PC-9 (cell line): ENCODE measurements at regions not wholly inside any gene's neighbourhood (a gene's known extent, or its start where the extent isn't known, plus 50 kb on each side); places are given as distances from the start of the nearest gene placed in this dataset.

Experiments used
- BruUV-seq: library from RNA; stranded (reverse); fragments of 400-500 nt; replicated peaks from 2 replicates; lab custom pipeline; 2021; lab: Mats Ljungman, UMichigan
- CTCF ChIA-PET: fragments of 300-600 bp; sonication (Branson Sonifier 250); formaldehyde crosslinking; loops from one replicate; lab custom pipeline; 2022; ENCODE audit warnings: antibody characterized with exemption; lab: Charles Lee
- POLR2A ChIA-PET: fragments of 300-600 bp; sonication (Branson Sonifier 250); formaldehyde crosslinking; loops from one replicate; lab custom pipeline; 2022; ENCODE audit warnings: antibody characterized with exemption; ENCODE audit not compliant: unreplicated experiment; lab: Charles Lee
- DNase-seq, 2 experiments: peaks; one replicate each; pipeline versions ENCODE4 v3.0.0 to v3.0.0-alpha.2; 2015 to 2022; ENCODE audit warnings: mixed read lengths in 1 of 2
- H2AFZ ChIP-seq: fragments of 200-600 bp; sonication (generic); 2 replicates; pipeline ENCODE4 v1.8.1; 2017; ENCODE audit warnings: antibody characterized with exemption
- H3F3A ChIP-seq: fragments of 200-600 bp; sonication (generic); 2 replicates; pipeline ENCODE4 v1.8.1; 2017; ENCODE audit warnings: antibody characterized with exemption, mild to moderate bottlenecking, low read depth; ENCODE audit not compliant: insufficient read depth
- H3K27ac ChIP-seq: fragments of 200-600 bp; sonication (generic); 2 replicates; pipeline ENCODE4 v1.6.1; 2016; ENCODE audit warnings: mixed run types
- H3K27me3 ChIP-seq: fragments of 200-600 bp; sonication (generic); 2 replicates; pipeline ENCODE4 v1.6.1; 2016; ENCODE audit warnings: low read depth, mixed run types; ENCODE audit not compliant: insufficient read depth
- H3K36me3 ChIP-seq: fragments of 200-600 bp; sonication (generic); 2 replicates; pipeline ENCODE4 v1.6.1; 2016; ENCODE audit warnings: low read depth, mixed run types
- H3K4me1 ChIP-seq: fragments of 200-600 bp; sonication (generic); replicated peaks from 2 replicates; pipeline ENCODE4 v1.6.1; 2016; ENCODE audit warnings: mixed run types; ENCODE audit not compliant: insufficient read depth
- H3K4me2 ChIP-seq: fragments of 200-600 bp; sonication (generic); 2 replicates; pipeline ENCODE4 v1.6.1; 2017; ENCODE audit warnings: mixed run types
- H3K4me3 ChIP-seq: fragments of 200-600 bp; sonication (generic); 2 replicates; pipeline ENCODE4 v1.6.1; 2016; ENCODE audit warnings: mixed run types
- H3K79me2 ChIP-seq: fragments of 200-600 bp; sonication (generic); 2 replicates; pipeline ENCODE4 v1.6.1; 2017; ENCODE audit warnings: low read depth, mixed run types
- H3K9me2 ChIP-seq: fragments of 200-600 bp; sonication (generic); 2 replicates; pipeline ENCODE4 v1.8.1; 2017; ENCODE audit warnings: mild to moderate bottlenecking; ENCODE audit not compliant: insufficient read depth
- H3K9me3 ChIP-seq: fragments of 200-600 bp; sonication (generic); 2 replicates; pipeline ENCODE4 v1.8.1; 2016; ENCODE audit warnings: low read depth; ENCODE audit not compliant: insufficient read depth
- H4K20me1 ChIP-seq: fragments of 200-600 bp; sonication (generic); 2 replicates; pipeline ENCODE4 v1.8.1; 2017; ENCODE audit not compliant: insufficient read depth
- EZH2 ChIP-seq: fragments of 200-600 bp; sonication (generic); IDR thresholded peaks from 2 replicates; pipeline ENCODE4 v1.8.0; 2017; ENCODE audit warnings: antibody characterized with exemption, low read depth
- intact Hi-C: fragments of 100-400 bp; cut with micrococcal nuclease; formaldehyde crosslinking; loops from one replicate; pipeline ENCODE4 v1.10.0; 2022; ENCODE audit not compliant: unreplicated experiment
- TF ChIP-seq, protein P1 (sequence below): fragments of 200-600 bp; sonication (generic); conservative IDR thresholded peaks from 2 replicates; pipeline ENCODE4 v1.6.1; 2017; ENCODE audit warnings: mixed run types, antibody characterized with exemption, mild to moderate bottlenecking, moderate library complexity

DNA sequence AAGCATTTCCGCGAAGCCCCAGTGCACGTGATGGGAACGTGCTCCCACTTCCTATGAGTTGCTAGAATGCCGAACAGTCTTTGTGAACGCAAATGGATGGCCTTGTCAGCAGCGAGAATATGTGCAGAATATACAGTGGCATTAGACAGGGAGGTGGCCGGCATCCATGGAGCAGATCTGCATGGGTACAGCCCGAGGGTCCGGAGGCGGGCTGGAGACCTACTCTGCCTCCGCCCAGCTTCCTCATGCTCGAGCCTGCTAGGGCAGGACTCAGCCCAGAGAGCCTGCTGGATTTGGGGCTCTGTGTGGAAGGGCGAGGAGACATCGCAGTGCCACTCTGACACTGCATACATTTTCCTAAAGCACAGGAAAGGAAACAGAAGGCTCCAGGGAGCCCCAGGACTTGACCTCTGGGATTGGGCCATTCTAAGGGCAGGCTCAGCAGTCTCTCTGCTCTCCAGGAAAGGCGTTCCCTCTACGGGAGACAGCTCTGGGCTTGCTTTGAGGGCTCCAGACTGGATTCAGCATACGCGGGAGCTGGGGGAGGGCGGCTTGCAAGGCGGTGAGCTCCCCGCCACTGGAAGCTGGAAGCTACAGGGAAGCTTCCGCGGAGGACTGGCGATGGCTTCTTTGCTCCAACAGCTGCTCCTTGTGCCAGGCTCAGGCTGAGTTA lies 55.9 kb upstream of the UQCRFS1 start:
- Histone ChIP-seq H3F3A (no peaks in the 10 kb centered on the region), H3K27me3 (peaks cover 70% of the 10 kb centered on the region), H3K27ac (no peak overlapping the region), H3K4me1 (no peaks in the 10 kb centered on the region), H3K4me2 (no peak overlapping the region), H3K9me2 (no peaks in the 10 kb centered on the region), H2AFZ (no peak overlapping the region), H3K9me3 (no peaks in the 10 kb centered on the region), H3K79me2 (no peaks in the 10 kb centered on the region), H3K4me3 (no peak overlapping the region), H4K20me1 (no peaks in the 10 kb centered on the region), H3K36me3 (no peaks in the 10 kb centered on the region)
- CTCF ChIA-PET: no interaction called here
- intact Hi-C loops: no loop called here
- BruUV-seq: no TSS peak
- POLR2A ChIA-PET: no interaction called here
- no peak for DNase-seq
- TF ChIP-seq, protein P1, sequence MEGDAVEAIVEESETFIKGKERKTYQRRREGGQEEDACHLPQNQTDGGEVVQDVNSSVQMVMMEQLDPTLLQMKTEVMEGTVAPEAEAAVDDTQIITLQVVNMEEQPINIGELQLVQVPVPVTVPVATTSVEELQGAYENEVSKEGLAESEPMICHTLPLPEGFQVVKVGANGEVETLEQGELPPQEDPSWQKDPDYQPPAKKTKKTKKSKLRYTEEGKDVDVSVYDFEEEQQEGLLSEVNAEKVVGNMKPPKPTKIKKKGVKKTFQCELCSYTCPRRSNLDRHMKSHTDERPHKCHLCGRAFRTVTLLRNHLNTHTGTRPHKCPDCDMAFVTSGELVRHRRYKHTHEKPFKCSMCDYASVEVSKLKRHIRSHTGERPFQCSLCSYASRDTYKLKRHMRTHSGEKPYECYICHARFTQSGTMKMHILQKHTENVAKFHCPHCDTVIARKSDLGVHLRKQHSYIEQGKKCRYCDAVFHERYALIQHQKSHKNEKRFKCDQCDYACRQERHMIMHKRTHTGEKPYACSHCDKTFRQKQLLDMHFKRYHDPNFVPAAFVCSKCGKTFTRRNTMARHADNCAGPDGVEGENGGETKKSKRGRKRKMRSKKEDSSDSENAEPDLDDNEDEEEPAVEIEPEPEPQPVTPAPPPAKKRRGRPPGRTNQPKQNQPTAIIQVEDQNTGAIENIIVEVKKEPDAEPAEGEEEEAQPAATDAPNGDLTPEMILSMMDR: no peak
- TF ChIP-seq EZH2: no peak

DNA sequence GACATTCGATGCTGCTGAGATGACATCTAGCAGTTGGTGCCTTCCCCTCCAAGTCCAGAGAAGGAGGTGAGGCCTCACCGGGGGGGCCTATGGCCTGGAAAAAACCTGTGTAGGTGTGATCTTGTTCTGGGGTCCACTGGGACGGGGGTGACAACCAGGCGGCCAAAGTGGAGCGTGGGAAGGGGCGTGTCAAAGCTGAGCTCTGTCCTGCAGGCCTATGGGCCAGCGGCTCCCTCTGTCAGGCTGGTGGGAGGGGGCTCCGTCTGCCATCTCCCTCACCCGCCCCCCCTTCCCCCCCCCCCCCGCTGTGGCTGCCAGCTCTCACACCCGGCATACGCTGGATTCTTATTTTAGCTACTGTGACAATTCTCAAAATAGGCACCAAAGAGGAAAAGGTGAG lies 56.7 kb upstream of the UQCRFS1 start:
- no peak overlapping the region for H3K4me2 ChIP-seq
- no peaks in the 10 kb centered on the region for H3K9me3 ChIP-seq
- no peak for DNase-seq
- CTCF ChIA-PET: no interaction called here
- POLR2A ChIA-PET: no interaction called here
- H3K4me3 ChIP-seq: no peak overlapping the region
- no peaks in the 10 kb centered on the region for H3F3A ChIP-seq
- no peaks in the 10 kb centered on the region for H4K20me1 ChIP-seq
- no TSS peak for BruUV-seq
- no peaks in the 10 kb centered on the region for H3K79me2 ChIP-seq
- H3K36me3 ChIP-seq: no peaks in the 10 kb centered on the region
- H3K4me1 ChIP-seq: no peaks in the 10 kb centered on the region
- no peak overlapping the region for H3K27ac ChIP-seq
- peaks cover 69% of the 10 kb centered on the region for H3K27me3 ChIP-seq
- TF ChIP-seq EZH2: no peak
- TF ChIP-seq, protein P1: no peak
- no peaks in the 10 kb centered on the region for H3K9me2 ChIP-seq
- no peak overlapping the region for H2AFZ ChIP-seq
- intact Hi-C loops: no loop called here

DNA sequence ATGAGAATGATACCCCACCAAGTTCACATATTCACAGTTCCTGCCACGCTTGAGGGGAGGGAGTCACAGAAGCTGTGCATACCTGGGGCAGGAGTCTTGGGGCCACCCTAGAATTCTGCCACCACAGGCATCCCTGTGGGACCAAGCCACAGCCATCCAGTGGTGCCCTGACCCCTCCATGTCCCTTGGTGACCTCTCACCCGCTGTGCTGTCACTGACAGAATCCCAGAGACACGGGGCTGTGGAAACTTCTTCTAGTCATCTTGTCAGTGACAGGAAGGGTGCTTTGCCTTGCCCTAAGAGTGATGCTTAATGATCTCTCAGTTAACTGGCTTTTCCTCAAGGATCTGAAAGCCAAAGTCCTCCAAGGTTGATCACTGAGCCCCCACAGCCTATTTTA lies 58.4 kb upstream of the UQCRFS1 start:
- Histone ChIP-seq H3K4me2 (no peak overlapping the region), H3K27ac (no peak overlapping the region), H4K20me1 (no peaks in the 10 kb centered on the region), H3K79me2 (no peaks in the 10 kb centered on the region), H3K27me3 (peaks cover 64% of the 10 kb centered on the region), H3K9me2 (no peaks in the 10 kb centered on the region), H3K4me3 (no peak overlapping the region), H3K4me1 (no peaks in the 10 kb centered on the region), H3F3A (no peaks in the 10 kb centered on the region), H2AFZ (no peak overlapping the region), H3K36me3 (no peaks in the 10 kb centered on the region), H3K9me3 (no peaks in the 10 kb centered on the region)
- no peak for DNase-seq
- intact Hi-C loops: no loop called here
- no TSS peak for BruUV-seq
- POLR2A ChIA-PET: no interaction called here
- CTCF ChIA-PET: no interaction called here
- TF ChIP-seq, protein P1: no peak
- TF ChIP-seq EZH2: no peak
